K562 (cell line): ENCODE measurements at regions not wholly inside any gene's neighbourhood (a gene's known extent, or its start where the extent isn't known, plus 50 kb on each side); places are given as distances from the start of the nearest gene placed in this dataset.

Source experiments
- CC2D1A ChIP-seq: fragments of 450-650 bp; IDR thresholded peaks from 2 replicates; pipeline ENCODE4 v1.6.1; 2017; ENCODE audit warnings: mild to moderate bottlenecking
- EZH2 ChIP-seq: IDR thresholded peaks from 2 replicates; pipeline ENCODE4 v1.6.1; 2012; ENCODE audit warnings: low read depth, mild to moderate bottlenecking, inconsistent platforms, low read length, borderline replicate concordance
- MYC ChIP-seq, 2 experiments: fragments of 250-450 bp in 1 of 2; sonication (Bioruptor Pico) in 1 of 2; IDR thresholded peaks; 2 replicates each; pipeline versions ENCODE4 v1.5.1 to v1.6.1; 2012 to 2021; ENCODE audit warnings: low read depth in 2 of 2, borderline replicate concordance in 1 of 2, improper control_type of control experiment in 1 of 2, low read length in 1 of 2, mild to moderate bottlenecking in 1 of 2, moderate library complexity in 1 of 2
- NR2F6 ChIP-seq: fragments of 450-650 bp; formaldehyde crosslinking; IDR thresholded peaks from 2 replicates; pipeline ENCODE4 v1.4.0; 2020; ENCODE audit warnings: mild to moderate bottlenecking
- SMARCC2 ChIP-seq: fragments of 450-650 bp; IDR thresholded peaks from 2 replicates; pipeline ENCODE4 v1.6.1; 2017; ENCODE audit warnings: antibody characterized with exemption, moderate library complexity, mild to moderate bottlenecking, low read depth
- SMC3 ChIP-seq: conservative IDR thresholded peaks from 2 replicates; pipeline ENCODE4 v1.6.1; 2011; ENCODE audit warnings: low read depth, low read length, improper control_type of control experiment; ENCODE audit not compliant: insufficient read depth
- TF ChIP-seq, protein P1 (sequence below): sonication (generic); formaldehyde crosslinking; IDR thresholded peaks from 2 replicates; pipeline ENCODE4 v1.8.0; 2023; ENCODE audit warnings: mild to moderate bottlenecking, missing genetic modification reagents

DNA sequence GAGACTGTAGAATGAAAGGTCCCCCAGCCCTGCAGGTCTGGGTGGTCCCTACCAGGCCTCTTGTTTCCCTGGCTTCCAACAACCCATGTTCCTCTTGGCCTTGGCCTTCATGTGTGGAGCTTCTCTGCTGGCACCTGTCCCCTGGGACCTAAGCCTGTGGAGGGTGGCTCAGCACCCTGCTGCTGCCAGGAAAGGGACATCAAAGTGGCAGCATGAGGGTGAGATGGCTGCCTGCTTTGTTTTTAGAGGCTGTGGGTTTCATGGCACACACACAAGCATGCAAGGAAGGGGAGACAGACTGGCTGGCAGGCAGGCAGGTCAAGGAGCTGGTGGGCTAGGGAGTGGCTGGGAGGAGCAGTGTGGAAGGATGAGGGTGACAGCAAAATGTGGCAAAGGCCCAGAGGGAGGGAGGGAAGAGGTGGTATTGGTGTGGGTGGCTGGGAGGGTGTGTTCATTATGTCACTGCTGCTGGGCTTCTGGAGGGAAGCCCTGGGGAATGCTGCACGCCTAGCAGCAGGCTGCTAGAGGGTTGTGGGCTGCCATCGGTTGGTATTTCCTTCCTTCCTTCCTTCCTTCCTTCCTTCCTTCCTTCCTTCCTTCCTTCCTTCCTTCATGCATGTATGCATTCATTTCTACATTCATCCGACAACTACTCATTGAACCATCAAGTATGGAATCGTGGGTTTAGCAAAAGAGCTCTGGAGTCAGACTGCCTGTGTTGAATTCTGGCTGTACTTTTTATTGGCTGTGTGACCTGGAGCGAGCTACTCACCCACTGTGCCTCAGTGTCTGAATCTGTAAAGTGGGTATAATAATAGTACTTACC lies 128.7 kb upstream of the PJA1 start:
- TF ChIP-seq NR2F6 (CRISPR knock-in tag) (no peak), MYC (IDR thresholded peaks at IDR 0.05; ENCODE audit: low read depth, low read length) (no peak), MYC (CRISPR knock-in tag; IDR thresholded peaks at IDR 0.05; ENCODE audit: borderline replicate concordance, low read depth) (no peak), EZH2 (no peak), SMC3 (no peak), SMARCC2 (no peak), CC2D1A (no peak)
- TF ChIP-seq, protein P1, sequence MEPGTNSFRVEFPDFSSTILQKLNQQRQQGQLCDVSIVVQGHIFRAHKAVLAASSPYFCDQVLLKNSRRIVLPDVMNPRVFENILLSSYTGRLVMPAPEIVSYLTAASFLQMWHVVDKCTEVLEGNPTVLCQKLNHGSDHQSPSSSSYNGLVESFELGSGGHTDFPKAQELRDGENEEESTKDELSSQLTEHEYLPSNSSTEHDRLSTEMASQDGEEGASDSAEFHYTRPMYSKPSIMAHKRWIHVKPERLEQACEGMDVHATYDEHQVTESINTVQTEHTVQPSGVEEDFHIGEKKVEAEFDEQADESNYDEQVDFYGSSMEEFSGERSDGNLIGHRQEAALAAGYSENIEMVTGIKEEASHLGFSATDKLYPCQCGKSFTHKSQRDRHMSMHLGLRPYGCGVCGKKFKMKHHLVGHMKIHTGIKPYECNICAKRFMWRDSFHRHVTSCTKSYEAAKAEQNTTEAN (CRISPR knock-in tag), result no peak
